ENCODE measurements at regions not wholly inside any gene's neighbourhood (a gene's known extent, or its start where the extent isn't known, plus 50 kb on each side); places are given as distances from the start of the nearest gene placed in this dataset.
"Not testable (repeated sequence)": the region's sequence is repeated elsewhere in the genome, so short reads cannot be mapped to it uniquely, and the experiment has no call there.

- DNase-seq (ENCODE audit: low spot score) = no peak
Measured at GRCh38 chr7:131019351-131019750, 285.3 kb upstream of the KLF14 start.

DNA sequence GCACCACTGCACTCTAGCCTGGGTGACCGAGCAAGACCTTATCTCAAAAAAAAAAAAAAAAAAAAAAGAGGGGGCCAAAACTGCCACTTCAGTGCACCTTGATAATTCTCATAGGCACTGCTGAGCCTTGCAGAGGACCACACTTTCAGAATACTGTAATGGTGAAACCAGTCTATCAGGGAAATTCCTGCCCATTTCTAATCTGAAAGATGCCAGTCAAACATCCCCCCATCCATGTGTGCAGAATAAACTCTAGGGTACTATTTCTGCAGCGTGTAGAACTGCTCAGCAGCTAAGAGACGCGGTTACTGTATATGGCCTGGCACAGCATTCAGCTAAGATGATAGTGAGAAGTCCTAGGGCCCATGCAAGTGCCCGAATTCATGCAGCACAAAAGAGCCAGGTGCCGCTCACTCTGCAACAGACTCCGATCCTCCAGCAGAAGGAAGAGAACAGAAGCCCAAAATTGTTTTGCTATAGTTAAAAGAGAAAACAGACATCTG lies 286.8 kb upstream of the KLF14 start:
- DNase-seq (ENCODE audit: low spot score) = no peak

DNA sequence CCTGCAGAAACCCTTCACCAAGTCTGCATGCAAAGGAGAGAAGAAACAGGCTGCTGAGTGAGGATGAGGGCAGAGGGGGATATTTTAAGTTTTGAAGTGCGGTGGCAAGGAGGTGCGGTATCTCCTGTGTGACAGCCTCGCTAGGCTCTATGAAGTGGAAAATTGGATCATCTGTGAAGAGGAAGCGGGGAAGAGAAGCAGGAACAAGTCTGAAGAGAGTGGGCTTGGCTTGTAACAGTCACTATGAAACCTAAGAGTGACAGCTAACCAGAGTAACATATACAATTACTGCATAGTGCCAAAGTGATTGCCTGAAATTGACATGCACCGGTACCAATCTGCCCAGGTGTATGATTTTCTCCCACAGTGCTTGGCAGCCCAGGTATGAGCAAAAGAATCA lies 287.5 kb upstream of the KLF14 start:
- DNase-seq (ENCODE audit: low spot score) = no peak

DNA sequence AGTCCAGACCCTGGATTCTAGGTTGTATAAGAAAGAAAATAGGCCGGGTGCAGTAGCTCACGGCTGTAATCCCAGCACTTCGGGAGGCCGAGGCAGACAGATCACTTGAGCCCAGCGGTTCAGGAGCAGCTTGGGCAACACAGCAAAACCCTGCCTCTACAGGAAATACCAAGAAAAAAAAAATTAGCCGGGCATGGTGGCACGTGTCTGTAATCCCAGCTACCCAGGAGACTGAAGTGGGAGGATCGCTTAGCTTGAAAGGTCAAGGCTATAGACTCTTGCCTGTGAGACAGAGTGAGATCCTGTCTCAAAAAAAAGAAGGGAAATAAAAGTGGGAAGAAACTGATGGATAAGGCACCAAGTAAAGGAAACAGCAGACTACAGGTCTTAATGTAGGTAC lies 287.9 kb upstream of the KLF14 start:
- DNase-seq (ENCODE audit: low spot score) = no peak

DNA sequence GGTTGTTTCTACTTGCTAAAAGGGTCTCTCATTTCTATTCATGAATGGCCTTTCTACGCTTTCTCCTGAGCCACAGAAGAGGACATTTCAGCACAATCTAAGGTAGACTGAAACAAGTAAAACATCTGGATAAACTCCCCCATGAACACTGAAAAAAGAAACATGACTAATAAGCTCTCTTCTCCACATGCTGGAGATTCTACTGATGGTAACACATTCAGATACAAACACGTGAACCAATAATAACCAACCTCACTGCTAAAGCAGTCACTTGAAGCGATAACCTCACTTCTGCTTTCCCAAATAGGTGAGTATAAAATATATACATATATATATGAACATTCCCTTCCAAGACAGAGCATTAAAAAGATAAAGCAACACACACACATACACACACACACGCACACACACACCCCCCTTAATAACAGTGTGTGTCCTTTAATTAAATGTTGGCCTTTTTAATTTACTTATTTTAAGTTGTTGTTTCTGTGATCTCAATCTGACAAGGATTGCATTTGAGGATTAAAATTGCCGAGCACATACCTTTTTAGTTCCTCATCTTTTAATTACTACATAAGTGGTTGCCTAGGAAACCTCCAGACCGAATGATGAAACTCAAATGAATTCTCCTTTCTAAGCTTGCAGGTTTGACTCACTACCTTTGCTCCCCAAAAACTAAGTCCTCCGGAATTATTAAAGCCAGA lies 292.4 kb upstream of the KLF14 start:
- no peak for DNase-seq (ENCODE audit: low spot score)

DNA sequence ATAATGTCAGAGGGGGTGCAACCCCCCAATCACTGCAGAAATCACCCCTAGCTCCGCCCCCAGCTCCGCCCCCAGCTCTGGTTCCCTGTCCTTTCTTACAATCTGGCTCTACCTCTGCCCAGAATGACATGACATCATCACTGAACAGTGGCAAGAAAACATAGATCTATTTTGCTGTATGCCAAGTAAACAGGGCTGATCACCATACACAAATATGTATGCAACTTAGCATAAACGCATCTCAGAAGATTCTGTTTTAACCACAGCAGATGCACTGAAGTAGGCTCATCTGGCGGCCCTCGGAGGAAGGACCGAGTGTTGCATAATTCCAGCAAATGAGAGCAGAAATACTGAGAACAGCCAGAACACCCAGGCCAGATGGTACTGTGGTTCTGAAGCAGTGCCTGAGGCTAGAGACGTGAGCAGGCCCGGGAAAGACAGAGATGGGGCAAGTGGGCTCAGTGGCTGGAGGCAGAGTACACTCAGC lies 293.3 kb upstream of the KLF14 start:
- DNase-seq (ENCODE audit: low spot score) = peak; percentile 61

DNA sequence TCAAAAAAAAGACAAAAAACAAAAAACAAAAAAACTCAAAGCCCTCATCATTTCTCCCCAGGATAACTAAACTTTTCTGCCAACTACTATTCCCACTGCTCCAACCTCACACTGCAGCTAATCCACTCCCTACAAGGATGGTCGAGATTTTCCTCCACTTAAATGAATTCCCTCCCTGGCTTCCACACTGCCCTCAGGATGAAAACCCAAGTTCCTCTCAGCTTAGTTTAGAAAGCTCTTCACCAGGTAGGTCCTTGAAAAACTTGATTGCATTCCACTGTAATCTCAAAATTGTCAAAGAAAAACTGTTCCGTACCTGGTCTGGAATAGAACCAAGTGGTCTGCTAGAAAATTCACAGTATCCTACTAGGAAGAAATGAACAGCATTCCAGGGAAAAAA lies 294.3 kb upstream of the KLF14 start:
- no peak for DNase-seq (ENCODE audit: low spot score)

DNA sequence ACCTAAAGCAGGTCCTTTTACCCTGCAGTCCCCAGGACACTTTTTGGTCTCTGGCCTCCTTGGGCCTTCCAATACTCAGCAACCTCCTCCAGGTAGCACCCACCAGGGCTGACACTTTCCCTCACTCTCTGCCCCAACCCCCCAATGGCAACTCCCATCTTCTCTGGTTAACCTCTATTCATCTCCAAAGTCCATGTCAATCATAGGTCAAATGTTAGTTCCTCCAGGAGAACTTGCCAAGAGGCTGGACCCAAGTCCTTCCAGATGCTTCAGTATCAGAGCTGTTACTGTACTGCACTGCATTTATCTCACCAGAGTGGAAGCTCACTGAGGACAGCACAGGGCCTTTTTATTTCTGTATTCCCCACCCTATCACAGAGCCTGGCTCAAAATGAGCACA lies 295.0 kb upstream of the KLF14 start:
- DNase-seq (ENCODE audit: low spot score) = no peak

GRCh38 chr7:131031099-131031868 lies 296.4 kb upstream of the MKLN1 start:
- DNase-seq (ENCODE audit: low spot score) = no peak

DNA sequence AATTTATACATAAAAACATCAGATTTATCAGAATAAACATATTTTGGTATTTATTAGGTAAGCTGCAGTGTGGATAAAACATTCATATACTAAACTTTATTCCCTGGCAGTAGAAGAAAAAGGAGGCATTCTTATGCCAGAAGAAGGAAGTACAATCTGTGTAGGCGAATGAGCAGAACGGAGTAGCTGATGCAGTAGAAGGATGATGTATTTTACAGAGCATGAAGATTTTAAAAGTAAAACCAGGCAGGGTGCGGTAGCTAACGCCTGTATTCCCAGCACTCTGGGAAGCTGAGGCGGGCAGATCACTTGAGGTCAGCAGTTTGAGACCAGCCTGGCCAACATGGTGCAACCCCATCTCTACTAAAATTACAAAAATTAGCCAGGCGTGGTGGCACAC lies 294.9 kb upstream of the MKLN1 start:
- no peak for DNase-seq (ENCODE audit: low spot score)

DNA sequence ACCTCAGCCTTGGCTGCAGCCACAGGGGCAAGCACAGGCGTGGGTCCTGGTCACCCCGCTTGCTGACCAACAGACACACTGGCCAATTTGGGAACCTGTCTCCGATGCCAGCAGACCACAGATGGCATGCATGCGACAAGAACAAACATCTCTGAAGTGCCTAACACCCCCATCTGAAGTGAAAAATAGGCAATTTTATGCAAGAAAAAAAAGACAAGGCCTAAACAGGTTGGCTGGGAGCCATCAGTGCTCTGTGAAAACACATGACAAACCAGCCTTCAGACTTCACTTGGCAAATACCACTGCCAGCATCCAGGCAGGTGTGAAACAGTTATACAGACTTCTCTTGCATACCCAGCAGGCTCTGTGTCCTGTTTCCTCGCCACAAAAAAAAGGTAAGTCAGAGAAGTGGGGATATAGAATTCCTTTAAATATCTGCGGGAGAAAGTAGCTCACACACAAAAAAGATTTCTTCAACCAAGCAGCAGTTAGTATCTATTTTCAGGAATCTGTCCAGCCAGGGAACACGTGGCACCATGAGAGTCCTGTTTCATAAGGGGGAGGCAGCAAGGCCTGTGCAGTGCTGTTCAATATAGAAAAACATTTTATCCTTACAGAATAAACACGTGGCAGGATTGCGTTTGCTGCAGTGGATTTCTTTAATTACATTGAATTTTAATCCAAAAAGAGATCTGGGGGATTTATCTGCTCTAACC lies 293.4 kb upstream of the MKLN1 start:
- peak; percentile 80 for DNase-seq (ENCODE audit: low spot score)

DNA sequence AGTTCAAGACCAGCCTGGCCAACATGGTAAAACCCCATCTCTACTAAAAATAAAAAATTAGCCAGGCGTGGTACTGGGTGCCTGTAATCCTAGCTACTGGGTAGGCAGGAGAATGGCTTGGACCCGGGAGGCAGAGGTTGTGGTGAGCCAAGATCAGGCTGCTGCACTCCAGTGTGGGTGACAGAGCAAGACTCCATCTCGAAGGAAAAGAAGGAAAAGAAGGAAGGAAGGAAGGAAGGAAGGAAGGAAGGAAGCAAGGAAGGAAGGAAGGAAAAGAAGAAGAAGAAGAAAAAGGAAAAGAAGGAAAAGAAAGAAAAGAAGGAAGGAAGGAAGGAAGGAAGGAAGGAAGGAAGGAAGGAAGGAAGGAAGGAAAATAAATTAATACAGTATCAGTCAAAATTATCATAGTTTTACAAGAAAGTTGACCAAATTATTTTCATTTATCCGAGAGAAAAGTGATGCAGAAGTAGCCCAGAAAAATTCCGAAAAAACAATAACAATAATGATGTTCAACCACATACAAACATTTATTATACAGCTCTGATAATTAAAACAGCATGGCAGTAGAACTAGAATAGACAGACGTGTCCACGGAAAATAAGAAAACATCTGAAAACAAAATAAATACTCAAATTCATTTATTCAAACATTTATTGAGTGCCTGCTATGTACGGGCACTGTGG lies 292.4 kb upstream of the MKLN1 start:
- no peak for DNase-seq (ENCODE audit: low spot score)

- DNase-seq (ENCODE audit: low spot score) = no peak
Measured at GRCh38 chr7:131038153-131038552, 289.5 kb upstream of the MKLN1 start.

- DNase-seq (ENCODE audit: low spot score) = no peak
Measured at GRCh38 chr7:131039355-131039762, 288.3 kb upstream of the MKLN1 start.

DNA sequence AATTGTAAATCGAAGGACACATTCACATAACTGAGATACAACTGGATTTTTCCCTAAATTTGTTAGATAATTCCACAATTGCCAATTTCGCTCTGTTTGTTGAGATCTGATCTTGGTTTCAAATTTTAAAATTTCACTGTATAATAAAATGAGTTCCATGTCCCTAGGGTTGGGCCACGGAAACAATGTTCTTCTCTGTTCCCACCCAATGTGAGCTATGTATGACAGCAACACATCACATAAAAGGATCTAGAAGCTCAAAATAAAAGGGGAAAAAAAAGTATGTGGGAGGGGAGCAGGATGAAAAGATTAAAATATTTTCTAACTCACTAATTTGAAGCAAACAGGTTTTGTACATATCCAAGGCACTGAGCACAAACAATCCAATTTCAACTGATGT lies 287.8 kb upstream of the MKLN1 start:
- no peak for DNase-seq (ENCODE audit: low spot score)

DNA sequence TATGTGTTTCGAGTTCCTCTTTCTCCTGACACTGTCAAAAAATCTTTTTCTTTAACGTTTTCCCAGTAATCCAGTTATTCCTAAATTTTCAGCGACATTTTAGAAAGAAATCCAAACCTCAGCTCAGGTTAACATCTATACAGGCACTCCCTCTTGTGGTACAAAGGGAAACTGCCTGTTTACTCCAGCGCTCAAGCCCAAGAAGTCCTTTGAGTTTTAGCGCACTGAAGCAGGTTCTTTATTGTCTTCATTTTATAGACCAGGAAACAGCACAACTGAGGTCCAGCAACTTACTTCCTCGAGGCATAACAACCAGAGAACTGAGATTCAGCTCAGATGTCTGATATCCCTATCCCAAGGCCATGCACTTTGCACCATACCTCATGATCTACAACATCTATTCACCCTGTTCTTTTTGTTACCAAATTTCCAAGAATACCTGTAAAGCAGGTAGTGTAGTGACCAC lies 287.2 kb upstream of the MKLN1 start:
- DNase-seq (ENCODE audit: low spot score) = peak; percentile 84

DNA sequence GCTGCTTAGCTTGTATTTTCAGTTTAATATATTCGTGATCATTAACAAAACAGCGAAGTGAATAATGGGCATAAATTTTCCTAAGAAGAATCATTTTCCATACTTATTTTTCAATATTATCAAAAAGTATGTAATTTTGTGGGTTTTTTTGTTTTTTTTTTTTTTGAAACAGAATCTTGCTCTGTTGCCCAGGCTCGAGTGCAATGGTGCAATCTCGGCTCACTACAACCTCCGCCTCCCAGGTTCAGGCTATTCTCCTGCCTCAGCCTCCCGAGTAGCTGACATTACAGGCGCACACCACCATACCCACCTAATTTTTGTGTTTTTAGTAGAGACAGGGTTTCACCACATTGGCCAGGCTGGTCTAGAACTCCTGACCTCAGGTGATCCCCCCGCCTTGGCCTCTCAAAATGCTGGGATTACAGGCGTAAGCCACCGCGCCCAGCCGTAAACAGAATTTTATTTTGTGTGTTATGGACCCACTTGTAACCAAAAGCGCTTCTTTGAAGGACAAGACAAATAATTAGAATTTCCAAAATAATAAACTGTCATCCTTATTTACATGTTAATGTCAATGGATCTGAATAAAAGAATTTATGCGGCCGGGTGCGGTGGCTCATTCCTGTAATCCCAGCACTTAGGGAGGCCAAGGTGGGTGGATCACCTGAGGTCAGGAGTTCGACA lies 286.5 kb upstream of the MKLN1 start:
- DNase-seq (ENCODE audit: low spot score) = not testable (repeated sequence)

GRCh38 chr7:131042269-131043160 lies 285.2 kb upstream of the MKLN1 start:
- peak; percentile 48 for DNase-seq (ENCODE audit: low spot score)

DNA sequence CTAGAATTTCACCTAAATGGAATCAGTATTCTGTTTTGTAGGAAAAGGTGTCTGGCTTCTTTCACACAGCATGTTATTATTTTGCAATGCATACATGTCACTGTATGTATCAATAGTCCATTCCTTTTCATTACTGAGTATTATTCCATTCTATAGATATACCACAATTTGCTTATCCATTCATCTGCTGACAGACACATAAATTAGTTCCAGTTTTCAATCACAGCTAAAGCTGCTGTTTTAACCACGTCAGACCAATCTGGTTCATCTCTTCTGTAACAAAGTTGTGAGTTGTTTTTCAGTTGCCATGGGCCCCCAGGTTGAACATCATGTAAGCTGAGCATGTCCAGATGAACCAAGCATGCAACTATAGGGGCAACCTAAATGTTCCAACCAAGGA lies 282.1 kb upstream of the MKLN1 start:
- no peak for DNase-seq (ENCODE audit: low spot score)

- DNase-seq (ENCODE audit: low spot score) = no peak
Measured at GRCh38 chr7:131046246-131046645, 281.4 kb upstream of the MKLN1 start.
